GM18868 (cell line): ENCODE measurements at regions not wholly inside any gene's neighbourhood (a gene's known extent, or its start where the extent isn't known, plus 50 kb on each side); places are given as distances from the start of the nearest gene placed in this dataset.
"Not testable (repeated sequence)": the region's sequence is repeated elsewhere in the genome, so short reads cannot be mapped to it uniquely, and the experiment has no call there.

Source experiments
- ATAC-seq: cut with Tn5 transposase; IDR thresholded peaks from one replicate; pipeline ENCODE4 v1.9.1; 2021; ENCODE audit warnings: mild to moderate bottlenecking, moderate library complexity; ENCODE audit not compliant: unreplicated experiment

GRCh38 chr10:121131014-121131413 lies 279.9 kb downstream of the WDR11 start:
- no peak for ATAC-seq

- no peak for ATAC-seq
These were observed 280.5 kb downstream of the WDR11 start for GRCh38 chr10:121131426-121132265.

- no peak for ATAC-seq
These were observed 281.1 kb downstream of the WDR11 start for GRCh38 chr10:121132273-121132672.

- ATAC-seq = no peak
These were observed 282.7 kb downstream of the WDR11 start for GRCh38 chr10:121133901-121134300.

GRCh38 chr10:121134711-121135110 lies 283.5 kb downstream of the WDR11 start:
- ATAC-seq = no peak

GRCh38 chr10:121135512-121135911 lies 284.4 kb downstream of the WDR11 start:
- no peak for ATAC-seq

- ATAC-seq = no peak
These were observed 286.4 kb downstream of the WDR11 start for GRCh38 chr10:121137533-121137932.

GRCh38 chr10:121138112-121138860 lies 287.1 kb downstream of the WDR11 start:
- no peak for ATAC-seq

GRCh38 chr10:121138918-121139317 lies 287.8 kb downstream of the WDR11 start:
- ATAC-seq = no peak

GRCh38 chr10:121145802-121146395 lies 294.7 kb downstream of the WDR11 start:
- ATAC-seq = not testable (repeated sequence)

GRCh38 chr10:121148921-121149320 lies 297.8 kb downstream of the WDR11 start:
- no peak for ATAC-seq

- ATAC-seq = no peak
These were observed 300.9 kb downstream of the WDR11 start for GRCh38 chr10:121152033-121152432.

- ATAC-seq = no peak
These were observed 301.8 kb downstream of the WDR11 start for GRCh38 chr10:121152935-121153334.

- ATAC-seq = no peak
These were observed 303.1 kb downstream of the WDR11 start for GRCh38 chr10:121154310-121154709.

GRCh38 chr10:121154846-121155245 lies 303.7 kb downstream of the WDR11 start:
- no peak for ATAC-seq

GRCh38 chr10:121155742-121156474 lies 304.7 kb downstream of the WDR11 start:
- no peak for ATAC-seq

- ATAC-seq = no peak
These were observed 306.8 kb downstream of the WDR11 start for GRCh38 chr10:121157998-121158397.

GRCh38 chr10:121158988-121159579 lies 307.9 kb downstream of the WDR11 start:
- no peak for ATAC-seq

- ATAC-seq = no peak
These were observed 308.5 kb downstream of the WDR11 start for GRCh38 chr10:121159670-121160069.

- no peak for ATAC-seq
These were observed 314.1 kb downstream of the WDR11 start for GRCh38 chr10:121165276-121165675.
